ENCODE measurements at regions not wholly inside any gene's neighbourhood (a gene's known extent, or its start where the extent isn't known, plus 50 kb on each side); places are given as distances from the start of the nearest gene placed in this dataset.
"Not testable (repeated sequence)": the region's sequence is repeated elsewhere in the genome, so short reads cannot be mapped to it uniquely, and the experiment has no call there.

DNA sequence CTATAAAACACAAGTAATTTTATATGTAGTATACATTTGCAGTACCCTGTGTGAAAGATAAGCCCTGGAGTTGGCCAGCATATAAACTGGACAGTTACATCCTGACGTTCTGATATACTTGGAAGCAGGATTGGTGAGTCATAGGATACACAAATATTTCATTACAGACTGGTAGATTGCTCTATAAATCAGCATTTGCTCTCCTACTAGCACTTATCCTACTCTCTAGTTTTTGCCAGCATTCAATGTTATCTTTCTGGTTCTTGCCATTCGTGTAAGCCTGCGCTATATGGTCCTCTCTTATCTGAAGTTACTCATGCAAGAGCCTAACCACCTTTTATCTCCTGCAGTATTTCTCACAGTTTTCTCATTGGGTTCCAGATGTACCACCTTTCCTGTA is 680.2 kb upstream of the MMS22L start:
- Histone ChIP-seq H3K9ac (ENCODE audit: low read length) (no peak overlapping the region), H3K27ac (ENCODE audit: low read depth, low read length) (no peak overlapping the region), H3K9me3 (ENCODE audit: insufficient read depth, low read length) (no peaks in the 10 kb centered on the region), H3K9me2 (replicated peaks; ENCODE audit: insufficient read depth, low read length) (no peaks in the 10 kb centered on the region), H3F3A (ENCODE audit: insufficient read depth) (no peaks in the 10 kb centered on the region), H3K27me3 (ENCODE audit: low read length) (no peaks in the 10 kb centered on the region), H3K79me2 (ENCODE audit: insufficient read depth, low read length) (no peaks in the 10 kb centered on the region), H3K4me3 (ENCODE audit: insufficient read depth, low read length, poor library complexity, severe bottlenecking) (no peak overlapping the region), H4K20me1 (ENCODE audit: low read depth, low read length) (no peaks in the 10 kb centered on the region), H3K36me3 (ENCODE audit: low read length) (no peaks in the 10 kb centered on the region), H2AFZ (ENCODE audit: low read depth, low read length, severe bottlenecking) (no peak overlapping the region), H3K4me2 (ENCODE audit: low read depth, low read length, poor library complexity, severe bottlenecking) (no peak overlapping the region)
- no peak for TF ChIP-seq CTCF (IDR thresholded peaks at IDR 0.05; ENCODE audit: insufficient read depth, low read length, poor library complexity, severe bottlenecking)
- TF ChIP-seq EZH2phosphoT487 (conservative IDR thresholded peaks at IDR 0.05; ENCODE audit: low read length) = no peak

DNA sequence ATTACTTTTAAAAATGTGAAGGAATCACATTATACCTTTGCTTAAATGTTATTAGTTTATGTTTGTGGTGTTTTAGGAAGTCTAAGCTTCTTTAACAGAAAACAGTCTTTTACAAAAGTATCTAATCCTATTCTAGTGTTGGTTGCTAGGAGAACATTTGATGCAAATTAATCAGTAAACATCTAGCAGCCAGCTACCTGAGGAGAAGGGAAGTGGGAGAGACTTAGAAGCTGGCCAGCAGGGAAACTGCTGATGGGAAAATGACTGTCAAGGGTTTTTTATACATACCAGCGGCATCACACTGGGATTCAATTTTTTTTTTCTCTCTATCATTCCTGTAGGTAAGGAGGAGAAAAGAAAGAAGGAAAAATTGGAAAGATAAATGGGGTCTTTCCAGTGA is 686.0 kb upstream of the MMS22L start:
- Histone ChIP-seq H2AFZ (ENCODE audit: low read depth, low read length, severe bottlenecking) (no peak overlapping the region), H3K9ac (ENCODE audit: low read length) (no peak overlapping the region), H3K9me2 (replicated peaks; ENCODE audit: insufficient read depth, low read length) (no peaks in the 10 kb centered on the region), H3F3A (ENCODE audit: insufficient read depth) (no peaks in the 10 kb centered on the region), H3K79me2 (ENCODE audit: insufficient read depth, low read length) (no peaks in the 10 kb centered on the region), H3K36me3 (ENCODE audit: low read length) (no peaks in the 10 kb centered on the region), H3K9me3 (ENCODE audit: insufficient read depth, low read length) (no peaks in the 10 kb centered on the region), H3K27ac (ENCODE audit: low read depth, low read length) (no peak overlapping the region), H3K4me3 (ENCODE audit: insufficient read depth, low read length, poor library complexity, severe bottlenecking) (no peak overlapping the region), H3K27me3 (ENCODE audit: low read length) (no peaks in the 10 kb centered on the region), H3K4me2 (ENCODE audit: low read depth, low read length, poor library complexity, severe bottlenecking) (no peak overlapping the region), H4K20me1 (ENCODE audit: low read depth, low read length) (no peaks in the 10 kb centered on the region)
- TF ChIP-seq CTCF (IDR thresholded peaks at IDR 0.05; ENCODE audit: insufficient read depth, low read length, poor library complexity, severe bottlenecking) = no peak
- no peak for TF ChIP-seq EZH2phosphoT487 (conservative IDR thresholded peaks at IDR 0.05; ENCODE audit: low read length)

- no peaks in the 10 kb centered on the region for H3F3A ChIP-seq (ENCODE audit: insufficient read depth)
- no peaks in the 10 kb centered on the region for H3K36me3 ChIP-seq (ENCODE audit: low read length)
- H3K79me2 ChIP-seq (ENCODE audit: insufficient read depth, low read length) = no peaks in the 10 kb centered on the region
- no peak overlapping the region for H3K9ac ChIP-seq (ENCODE audit: low read length)
- H3K4me2 ChIP-seq (ENCODE audit: low read depth, low read length, poor library complexity, severe bottlenecking) = no peak overlapping the region
- H3K27ac ChIP-seq (ENCODE audit: low read depth, low read length) = no peak overlapping the region
- H3K27me3 ChIP-seq (ENCODE audit: low read length) = no peaks in the 10 kb centered on the region
- H3K4me3 ChIP-seq (ENCODE audit: insufficient read depth, low read length, poor library complexity, severe bottlenecking) = no peak overlapping the region
- H3K9me3 ChIP-seq (ENCODE audit: insufficient read depth, low read length) = no peaks in the 10 kb centered on the region
- TF ChIP-seq EZH2phosphoT487 (conservative IDR thresholded peaks at IDR 0.05; ENCODE audit: low read length) = no peak
- no peak for TF ChIP-seq CTCF (IDR thresholded peaks at IDR 0.05; ENCODE audit: insufficient read depth, low read length, poor library complexity, severe bottlenecking)
- H4K20me1 ChIP-seq (ENCODE audit: low read depth, low read length) = no peaks in the 10 kb centered on the region
- no peak overlapping the region for H2AFZ ChIP-seq (ENCODE audit: low read depth, low read length, severe bottlenecking)
- H3K9me2 ChIP-seq (replicated peaks; ENCODE audit: insufficient read depth, low read length) = no peaks in the 10 kb centered on the region
These were observed 694.1 kb upstream of the MMS22L start for GRCh38 chr6:97977084-97977483.

DNA sequence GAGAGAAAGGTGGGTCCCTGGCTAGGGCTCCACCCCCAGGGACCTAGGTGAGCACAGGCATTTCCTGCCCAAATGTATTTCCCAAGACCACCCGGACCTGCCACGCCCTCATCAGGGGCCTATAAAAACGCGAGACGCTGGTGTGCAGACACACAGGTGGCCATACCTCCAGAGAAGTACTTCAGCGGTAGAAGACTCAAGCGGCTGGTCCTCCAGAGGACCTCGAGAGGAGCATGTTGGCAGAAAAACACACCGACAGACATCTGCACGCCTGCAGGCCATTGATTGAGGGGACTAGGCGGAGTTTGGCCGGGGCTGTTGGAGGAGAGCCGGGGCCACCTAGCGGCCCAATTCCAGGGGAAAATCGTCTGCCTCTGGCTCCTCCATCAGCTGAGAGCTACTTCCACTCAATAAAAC is 695.8 kb upstream of the MMS22L start:
- no peak overlapping the region for H3K9ac ChIP-seq (ENCODE audit: low read length)
- no peak overlapping the region for H3K27ac ChIP-seq (ENCODE audit: low read depth, low read length)
- TF ChIP-seq CTCF (IDR thresholded peaks at IDR 0.05; ENCODE audit: insufficient read depth, low read length, poor library complexity, severe bottlenecking) = no peak
- no peak for TF ChIP-seq EZH2phosphoT487 (conservative IDR thresholded peaks at IDR 0.05; ENCODE audit: low read length)
- no peak overlapping the region for H3K4me2 ChIP-seq (ENCODE audit: low read depth, low read length, poor library complexity, severe bottlenecking)
- no peaks in the 10 kb centered on the region for H3K9me2 ChIP-seq (replicated peaks; ENCODE audit: insufficient read depth, low read length)
- no peaks in the 10 kb centered on the region for H3K9me3 ChIP-seq (ENCODE audit: insufficient read depth, low read length)
- H3K79me2 ChIP-seq (ENCODE audit: insufficient read depth, low read length) = no peaks in the 10 kb centered on the region
- H3F3A ChIP-seq (ENCODE audit: insufficient read depth) = no peaks in the 10 kb centered on the region
- H3K36me3 ChIP-seq (ENCODE audit: low read length) = no peaks in the 10 kb centered on the region
- no peak overlapping the region for H3K4me3 ChIP-seq (ENCODE audit: insufficient read depth, low read length, poor library complexity, severe bottlenecking)
- H3K27me3 ChIP-seq (ENCODE audit: low read length) = no peaks in the 10 kb centered on the region
- no peaks in the 10 kb centered on the region for H4K20me1 ChIP-seq (ENCODE audit: low read depth, low read length)
- H2AFZ ChIP-seq (ENCODE audit: low read depth, low read length, severe bottlenecking) = no peak overlapping the region

- H3K9me2 ChIP-seq (replicated peaks; ENCODE audit: insufficient read depth, low read length); H3K9me3 ChIP-seq (ENCODE audit: insufficient read depth, low read length); H3K27ac ChIP-seq (ENCODE audit: low read depth, low read length); H3K4me2 ChIP-seq (ENCODE audit: low read depth, low read length, poor library complexity, severe bottlenecking); H3F3A ChIP-seq (ENCODE audit: insufficient read depth); H4K20me1 ChIP-seq (ENCODE audit: low read depth, low read length); H3K9ac ChIP-seq (ENCODE audit: low read length); H3K27me3 ChIP-seq (ENCODE audit: low read length); H3K79me2 ChIP-seq (ENCODE audit: insufficient read depth, low read length); H2AFZ ChIP-seq (ENCODE audit: low read depth, low read length, severe bottlenecking); H3K4me3 ChIP-seq (ENCODE audit: insufficient read depth, low read length, poor library complexity, severe bottlenecking); H3K36me3 ChIP-seq (ENCODE audit: low read length): not testable (repeated sequence)
These were observed 696.3 kb upstream of the MMS22L start for GRCh38 chr6:97979285-97979684.
